ENCODE measurements at regions not wholly inside any gene's neighbourhood (a gene's known extent, or its start where the extent isn't known, plus 50 kb on each side); places are given as distances from the start of the nearest gene placed in this dataset.
"Not testable (repeated sequence)": the region's sequence is repeated elsewhere in the genome, so short reads cannot be mapped to it uniquely, and the experiment has no call there.

DNA sequence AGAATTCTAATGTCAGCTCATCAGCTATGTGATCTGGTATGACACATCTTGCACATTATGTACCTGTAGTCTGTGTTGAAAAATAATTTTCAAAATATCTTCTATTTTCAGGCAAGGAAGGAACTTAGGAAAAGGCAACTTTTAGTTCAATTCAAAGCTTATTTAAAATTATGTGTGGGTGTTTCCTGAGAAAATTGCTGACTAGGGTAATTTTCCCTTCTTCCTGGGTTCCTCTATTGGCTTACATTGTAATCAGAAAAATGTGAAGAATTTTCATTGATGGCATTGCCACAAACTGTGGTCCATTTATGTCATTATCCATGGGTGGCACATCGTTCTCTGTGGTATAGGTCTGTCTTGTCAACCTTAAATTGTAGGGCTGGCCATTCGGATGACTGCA is 328.7 kb upstream of the SGCD start:
- no peak for DNase-seq

DNA sequence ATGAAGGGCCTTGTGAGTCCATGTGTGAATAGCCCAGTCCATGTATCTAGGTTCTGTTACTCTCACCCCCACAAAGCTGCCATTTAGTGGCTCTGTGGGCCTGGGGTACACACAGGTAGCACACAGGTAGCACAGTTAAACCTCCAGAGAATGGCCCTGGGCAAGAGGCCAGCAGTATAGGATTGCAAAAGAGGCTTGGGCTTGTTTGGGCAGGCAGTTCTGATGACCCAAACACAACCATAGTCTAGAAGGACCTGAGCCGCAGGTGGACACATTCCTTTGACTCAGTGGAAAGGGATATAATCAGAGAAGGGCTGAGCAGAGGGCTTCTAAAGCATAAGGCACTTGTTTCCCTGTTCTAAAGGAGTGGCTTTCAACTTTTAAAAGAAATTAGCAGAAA is 326.8 kb upstream of the SGCD start:
- no peak for DNase-seq

DNA sequence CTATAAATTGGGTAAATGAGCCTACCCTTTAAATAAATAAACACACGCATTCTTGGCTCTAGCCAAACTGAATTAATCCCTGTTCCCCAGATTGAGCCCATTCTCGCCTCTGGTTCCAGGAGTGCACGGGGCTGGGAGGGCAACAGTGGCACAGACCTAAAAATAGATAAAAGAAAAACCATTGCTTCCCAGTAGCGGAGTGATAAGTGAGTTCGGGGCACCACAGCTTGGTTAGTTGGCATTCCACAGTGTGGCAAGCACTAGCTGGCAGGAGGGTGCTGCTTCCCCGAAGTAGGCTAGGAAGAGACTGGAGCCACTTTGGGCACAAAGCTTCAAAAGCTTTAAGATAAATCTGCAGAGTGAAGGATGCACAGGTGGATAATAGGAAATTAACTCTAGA is 322.2 kb upstream of the SGCD start:
- DNase-seq, result no peak

GRCh38 chr5:156006026-156006647 is 320.8 kb upstream of the SGCD start:
- DNase-seq, result no peak

DNA sequence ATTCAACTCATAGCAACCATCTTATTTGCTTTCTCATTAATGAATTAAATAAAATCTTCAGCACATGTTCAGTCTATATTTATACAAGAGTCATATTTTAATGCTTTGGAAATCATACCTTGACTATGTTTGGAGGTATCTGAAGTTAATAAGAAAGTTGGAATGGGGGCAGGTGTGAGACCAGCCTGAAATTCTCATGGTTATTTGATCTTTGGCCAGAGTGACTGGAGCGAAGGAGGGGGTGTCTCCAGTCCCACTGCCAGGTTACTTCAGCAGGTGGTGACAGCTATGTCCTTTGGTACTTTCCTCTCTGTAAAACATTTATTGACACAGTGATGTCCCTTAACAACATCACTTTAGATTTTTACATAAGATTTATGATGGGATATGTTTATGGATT is 318.1 kb upstream of the SGCD start:
- DNase-seq, result no peak

- no peak for DNase-seq
These were observed 317.4 kb upstream of the SGCD start for GRCh38 chr5:156009583-156009982.

GRCh38 chr5:156015137-156015536 is 311.8 kb upstream of the SGCD start:
- DNase-seq, result no peak

DNA sequence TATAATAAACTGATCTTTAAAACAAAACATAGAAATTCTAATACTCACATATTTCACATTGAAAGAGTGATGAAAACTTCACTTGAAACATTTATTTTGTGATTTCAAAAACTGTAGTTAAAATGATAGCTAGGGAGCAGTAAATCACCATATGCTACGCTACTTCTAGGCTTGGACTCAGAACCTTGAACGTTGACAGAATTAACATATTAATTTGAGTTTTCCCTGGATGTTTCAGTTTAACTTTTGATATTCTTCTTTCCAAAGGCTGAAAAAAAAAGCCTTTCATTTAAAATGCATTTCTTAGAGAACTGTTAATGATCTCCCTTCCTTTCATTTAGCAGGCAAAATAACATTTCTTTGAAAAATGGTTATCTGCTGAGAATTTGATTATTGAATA is 307.8 kb upstream of the SGCD start:
- DNase-seq, result no peak

DNA sequence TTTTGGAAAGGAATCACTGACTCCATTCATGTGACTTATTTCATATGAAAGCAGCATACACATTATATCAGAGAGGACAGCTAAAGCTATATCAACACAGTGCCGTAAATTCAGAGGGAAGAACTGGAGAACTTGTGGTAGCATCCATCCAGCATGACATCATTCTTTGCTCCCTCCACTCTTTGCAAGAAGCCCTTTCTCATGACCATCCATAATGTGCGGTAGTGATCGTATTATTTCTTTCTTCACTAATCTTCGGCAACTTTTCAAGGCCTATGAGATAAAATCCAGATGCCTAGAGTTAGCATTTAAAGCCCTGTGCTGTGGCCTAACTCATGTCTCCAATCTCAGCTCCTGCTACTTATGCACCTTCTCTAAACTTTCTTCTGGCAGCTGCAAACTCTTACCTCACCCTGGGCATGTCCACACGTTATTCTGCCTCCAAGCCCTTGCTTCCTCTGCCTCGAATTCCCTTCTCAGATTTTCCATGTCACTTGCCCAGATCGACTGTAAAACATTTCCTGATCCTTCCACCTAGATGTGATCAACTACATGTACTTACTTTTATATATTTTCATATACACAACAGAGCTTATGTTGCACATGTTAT is 307.3 kb upstream of the SGCD start:
- no peak for DNase-seq

DNA sequence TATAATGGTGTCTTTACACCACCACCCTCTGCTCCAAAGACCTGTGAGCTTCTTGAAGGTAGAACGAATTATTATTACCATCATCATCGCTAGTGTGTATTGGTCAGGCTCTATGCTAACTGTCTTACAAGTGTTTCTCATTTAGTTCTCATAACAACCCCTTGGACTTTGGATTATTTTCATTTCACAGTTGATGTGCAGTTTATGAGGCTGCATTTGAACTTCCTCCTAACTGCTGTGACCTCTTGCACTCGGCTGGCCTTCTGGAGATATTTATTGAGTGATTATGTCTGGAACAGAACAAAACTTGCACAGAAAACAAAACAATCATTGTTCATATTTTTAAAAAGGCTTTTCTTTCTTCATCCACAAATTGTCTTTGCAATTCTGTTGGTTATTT is 306.3 kb upstream of the SGCD start:
- DNase-seq, result no peak

DNA sequence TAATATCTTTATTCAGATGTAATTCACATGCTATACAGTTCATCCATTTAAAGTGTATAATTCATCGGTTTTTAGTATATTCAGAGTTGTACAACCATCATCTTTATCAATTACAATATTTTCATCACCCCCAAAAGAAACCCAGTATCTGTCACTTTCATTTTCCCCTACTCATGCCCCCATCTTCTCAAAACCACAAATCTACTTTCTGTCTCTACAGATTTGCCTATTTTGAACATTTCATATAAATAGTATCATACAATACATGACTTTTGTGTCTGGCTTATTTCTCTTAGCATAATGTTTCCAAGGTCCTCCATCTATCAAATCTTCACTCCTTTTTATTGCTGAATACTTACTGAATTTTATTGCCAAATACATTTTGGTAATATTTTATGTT is 305.1 kb upstream of the SGCD start:
- DNase-seq, result no peak

GRCh38 chr5:156025656-156026055 is 301.3 kb upstream of the SGCD start:
- no peak for DNase-seq

- DNase-seq, result no peak
These were observed 295.8 kb upstream of the SGCD start for GRCh38 chr5:156031181-156031580.

GRCh38 chr5:156036640-156037039 is 290.3 kb upstream of the SGCD start:
- DNase-seq, result no peak

DNA sequence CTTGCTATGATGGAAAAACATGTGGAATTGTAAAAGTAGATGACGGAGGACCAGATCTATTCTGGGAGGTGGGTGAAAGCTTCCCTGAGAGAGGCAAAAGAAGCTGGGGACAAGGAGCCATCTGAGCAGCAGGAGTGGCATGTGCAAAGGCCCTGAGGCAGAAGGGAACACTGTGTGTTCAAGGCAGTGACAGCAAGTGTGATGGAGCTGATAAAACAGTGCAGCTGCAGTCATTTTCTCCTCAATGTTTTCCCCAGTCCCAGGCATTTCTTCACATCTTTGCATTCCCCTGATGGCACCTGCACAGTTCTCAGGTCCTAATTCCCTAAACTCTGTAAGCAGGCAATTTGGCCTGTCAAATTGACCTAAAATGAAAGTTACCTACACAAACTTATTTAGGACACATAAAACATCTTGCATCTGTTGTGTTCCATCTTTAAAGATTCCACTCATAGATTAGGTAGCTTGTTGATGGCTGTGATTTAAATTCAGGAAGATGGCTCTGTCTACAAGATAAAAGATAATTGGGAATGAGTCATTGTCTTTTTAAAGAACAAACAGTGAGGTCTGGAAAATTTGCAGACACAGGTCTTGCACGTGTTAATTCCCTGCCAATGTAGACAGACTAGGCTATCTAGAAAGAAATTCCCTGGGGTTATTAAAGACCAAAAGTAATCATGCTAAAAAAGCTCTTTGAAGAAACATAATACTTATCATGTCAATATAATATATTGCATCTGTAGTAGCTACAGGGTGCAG is 289.6 kb upstream of the SGCD start:
- DNase-seq, result no peak

- no peak for DNase-seq
These were observed 284.2 kb upstream of the SGCD start for GRCh38 chr5:156042726-156043125.

DNA sequence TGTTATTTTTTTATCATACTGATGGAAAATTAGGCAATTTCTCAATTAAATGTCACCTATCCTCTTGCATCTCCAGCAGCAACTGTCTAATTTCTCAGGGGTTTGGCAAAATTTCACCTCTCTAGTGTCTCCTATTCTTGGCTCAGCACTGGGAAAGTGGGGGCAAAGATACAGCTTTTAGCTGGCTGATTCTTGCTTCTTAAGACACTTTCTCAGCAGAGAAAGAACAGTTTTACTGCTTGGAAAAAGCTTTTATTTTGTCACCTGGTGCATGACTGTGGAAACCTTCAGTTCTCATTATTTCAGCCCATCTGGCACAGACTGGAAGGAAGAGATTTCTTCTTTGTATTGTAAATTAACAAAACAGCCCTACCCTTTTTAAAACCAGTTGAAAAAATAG is 283.6 kb upstream of the SGCD start:
- no peak for DNase-seq

- DNase-seq, result no peak
These were observed 275.0 kb upstream of the SGCD start for GRCh38 chr5:156051972-156052371.

- no peak for DNase-seq
These were observed 274.3 kb upstream of the SGCD start for GRCh38 chr5:156052656-156053055.

DNA sequence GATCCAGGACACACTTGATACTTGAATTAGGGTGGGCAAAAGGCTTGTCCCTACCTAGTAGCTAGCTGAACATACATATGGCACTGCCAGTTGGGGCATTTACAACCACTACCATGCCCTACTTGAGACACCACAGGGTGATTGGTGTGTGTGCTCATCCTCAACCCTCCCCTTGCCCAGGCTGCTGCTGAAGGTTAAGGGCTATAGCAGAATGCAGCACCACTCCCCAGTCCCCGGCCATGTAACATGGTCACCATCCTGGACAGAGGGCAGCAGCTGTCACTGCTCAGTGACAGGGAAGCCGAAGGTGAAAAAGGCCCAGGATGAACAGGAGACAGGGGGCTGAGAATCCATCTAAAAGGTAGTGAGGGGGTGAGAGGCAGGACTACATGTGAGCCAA is 273.9 kb upstream of the SGCD start:
- DNase-seq, result no peak

DNA sequence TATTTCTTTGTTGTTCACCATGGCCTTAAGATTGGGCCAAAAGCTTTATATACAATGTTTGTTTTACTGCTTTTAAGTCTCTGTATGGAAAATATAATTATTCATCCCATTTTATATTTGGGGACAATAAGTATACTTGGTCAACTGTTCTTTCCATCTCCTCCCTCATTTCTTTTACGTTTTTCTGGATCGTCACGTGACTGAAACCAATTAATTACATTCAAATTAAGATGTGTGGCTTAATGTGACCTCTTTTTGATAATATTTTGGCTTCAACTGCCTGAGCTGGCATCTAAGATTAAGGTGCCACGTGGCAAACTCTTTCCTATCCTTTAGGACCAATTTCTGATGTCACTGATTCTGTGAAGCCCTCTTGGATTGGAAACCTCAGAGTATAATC is 250.1 kb upstream of the SGCD start:
- DNase-seq, result no peak

- DNase-seq, result no peak
These were observed 239.3 kb upstream of the SGCD start for GRCh38 chr5:156087577-156088110.

GRCh38 chr5:156089955-156090940 is 236.7 kb upstream of the SGCD start:
- DNase-seq, result not testable (repeated sequence)

Data from NCI-H2081 (cell line).